Pulmonary artery endothelial cell (primary cell): ENCODE measurements at regions not wholly inside any gene's neighbourhood (a gene's known extent, or its start where the extent isn't known, plus 50 kb on each side); places are given as distances from the start of the nearest gene placed in this dataset.
"Not testable (repeated sequence)": the region's sequence is repeated elsewhere in the genome, so short reads cannot be mapped to it uniquely, and the experiment has no call there.

ENCODE experiments used
- DNase-seq: peaks from one replicate; pipeline ENCODE4 v3.0.0-alpha.2; 2011; ENCODE audit warnings: low read depth, low spot score

DNA sequence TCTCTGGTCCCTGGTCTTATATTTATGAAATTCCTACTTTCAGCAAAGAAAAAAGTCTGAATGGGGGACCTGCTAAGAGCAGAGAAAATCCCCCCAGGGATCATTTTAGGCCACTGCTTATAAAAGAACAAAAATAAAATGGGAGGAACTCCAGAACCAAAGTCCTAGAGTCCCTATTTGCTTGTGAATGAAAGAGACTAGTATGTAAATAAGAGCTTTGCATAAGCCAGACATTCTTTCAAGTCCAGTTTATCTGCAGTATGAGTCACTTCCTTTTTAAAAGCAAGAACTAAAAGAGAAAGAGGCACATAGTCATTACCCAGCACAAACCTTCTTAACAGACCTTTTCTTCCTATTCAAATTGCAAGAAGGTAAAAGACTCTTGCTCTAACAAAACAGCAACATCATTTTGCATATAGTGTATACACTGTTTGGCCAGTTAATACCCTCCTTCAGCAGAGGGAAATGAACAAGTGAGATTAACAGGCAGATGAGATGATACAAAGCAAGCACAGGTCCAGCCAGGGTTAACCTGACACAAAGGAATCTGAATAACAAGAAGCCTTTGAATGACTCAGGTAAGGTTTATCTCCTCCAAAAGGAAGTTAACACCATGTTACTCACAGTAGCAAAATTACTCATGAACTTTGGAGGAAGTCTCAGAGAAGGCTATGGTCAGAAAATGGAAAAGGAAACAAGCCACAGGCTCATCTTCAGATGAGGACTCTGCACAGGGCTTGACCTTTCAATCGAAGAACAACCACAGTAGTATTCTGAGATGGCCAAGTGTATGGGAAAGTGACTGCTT lies 87.3 kb downstream of the PHLDA1 start:
- peak; percentile 56 for DNase-seq

DNA sequence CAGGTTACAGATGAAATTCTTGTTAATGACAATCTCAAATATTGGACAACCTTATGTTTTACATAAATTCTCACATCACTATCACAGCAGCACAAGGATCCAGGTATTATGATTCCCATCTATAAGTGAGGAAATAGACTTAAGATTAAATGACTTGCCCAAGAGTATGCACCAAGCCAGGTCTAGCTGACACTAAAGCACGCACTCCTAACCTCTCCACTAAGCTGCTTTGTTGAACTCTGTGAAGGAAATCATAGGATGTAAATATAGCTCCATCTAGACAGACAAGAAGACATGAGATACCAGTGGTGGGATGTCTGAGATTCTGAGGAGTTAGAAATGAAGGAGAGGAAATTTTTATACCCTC lies 87.9 kb downstream of the PHLDA1 start:
- no peak for DNase-seq

DNA sequence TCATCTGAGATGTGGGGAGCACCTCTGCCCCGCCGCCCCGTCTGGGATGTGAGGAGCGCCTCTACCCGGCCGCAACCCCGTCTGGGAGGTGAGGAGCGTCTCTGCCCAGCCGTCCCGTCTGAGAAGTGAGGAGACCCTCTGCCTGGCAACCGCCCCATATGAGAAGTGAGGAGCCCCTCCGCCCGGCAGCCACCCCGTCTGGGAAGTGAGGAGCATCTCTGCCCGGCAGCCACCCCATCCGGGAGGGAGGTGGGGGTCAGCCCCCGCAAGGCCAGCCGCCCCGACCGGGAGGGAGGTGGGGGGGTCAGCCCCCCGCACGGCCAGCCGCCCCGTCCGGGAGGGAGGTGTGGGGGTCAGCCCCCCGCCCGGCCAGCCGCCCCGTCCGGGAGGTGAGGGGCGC lies 89.9 kb downstream of the PHLDA1 start:
- DNase-seq, result not testable (repeated sequence)

DNA sequence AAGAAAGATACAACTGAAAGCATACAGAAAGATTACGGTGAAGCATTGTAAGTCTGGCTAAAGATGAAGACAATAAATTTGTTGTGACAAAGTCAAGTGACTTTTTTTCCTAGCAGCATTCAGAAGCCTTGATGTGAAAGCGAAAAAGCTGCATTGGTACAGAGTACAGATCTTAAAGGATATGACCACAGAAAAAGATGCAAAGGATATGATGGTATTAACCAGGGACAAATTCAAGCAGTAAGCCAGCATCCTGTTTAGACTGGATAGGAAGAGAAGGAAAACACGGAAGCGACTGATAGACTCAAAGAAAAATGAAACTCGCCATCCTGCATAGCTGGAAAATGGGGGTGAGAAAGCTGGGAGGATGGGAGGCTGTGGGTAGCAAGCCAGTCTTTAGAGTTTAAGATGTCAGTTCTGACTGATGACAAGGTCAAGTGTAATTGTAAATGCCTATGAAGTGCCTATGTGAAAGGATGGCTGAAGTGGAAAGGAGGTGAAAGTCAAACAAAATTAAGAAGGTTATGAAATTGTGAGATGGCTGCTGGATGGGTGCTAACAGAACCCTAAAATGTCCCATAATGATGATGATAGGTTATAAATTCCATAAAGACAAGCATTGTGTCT lies 92.4 kb downstream of the PHLDA1 start:
- DNase-seq, result peak; percentile 20

DNA sequence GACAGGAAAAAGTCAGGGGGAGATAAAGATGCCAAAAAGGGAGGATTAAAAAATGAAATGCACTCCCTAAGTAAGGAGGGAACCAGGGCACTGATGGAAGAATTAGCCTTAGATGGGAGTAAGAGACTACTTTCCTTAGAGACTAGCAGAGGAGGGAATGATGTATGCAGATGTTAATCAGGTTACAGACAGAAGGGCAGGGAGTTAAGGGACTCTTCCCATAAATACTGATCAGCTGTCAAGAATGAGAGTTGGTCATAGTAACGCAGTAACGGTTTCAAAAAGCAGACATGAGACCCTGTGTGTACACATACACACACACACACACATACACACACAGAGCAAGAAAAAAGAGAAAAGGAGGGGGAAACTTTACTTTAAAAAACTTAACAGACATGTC lies 93.4 kb downstream of the PHLDA1 start:
- no peak for DNase-seq

DNA sequence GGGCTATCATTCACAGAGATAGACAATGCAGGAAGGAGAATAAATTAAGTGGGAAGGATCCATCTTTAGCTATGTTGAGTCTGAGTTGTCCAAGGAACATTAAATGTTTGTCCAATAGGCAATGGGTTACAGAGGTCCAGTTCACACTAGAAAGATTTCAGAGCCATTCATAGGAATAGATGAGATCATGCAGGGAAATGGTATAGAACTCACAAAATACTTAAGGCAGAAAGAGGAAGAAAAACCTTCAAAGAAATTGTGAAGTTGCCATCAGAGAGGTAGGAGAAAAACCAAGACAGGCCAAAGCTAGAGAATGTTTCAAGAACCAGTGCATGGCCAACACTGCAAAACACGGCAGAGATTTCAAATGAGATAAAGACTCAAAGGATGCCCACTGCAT lies 94.1 kb downstream of the PHLDA1 start:
- DNase-seq, result no peak

DNA sequence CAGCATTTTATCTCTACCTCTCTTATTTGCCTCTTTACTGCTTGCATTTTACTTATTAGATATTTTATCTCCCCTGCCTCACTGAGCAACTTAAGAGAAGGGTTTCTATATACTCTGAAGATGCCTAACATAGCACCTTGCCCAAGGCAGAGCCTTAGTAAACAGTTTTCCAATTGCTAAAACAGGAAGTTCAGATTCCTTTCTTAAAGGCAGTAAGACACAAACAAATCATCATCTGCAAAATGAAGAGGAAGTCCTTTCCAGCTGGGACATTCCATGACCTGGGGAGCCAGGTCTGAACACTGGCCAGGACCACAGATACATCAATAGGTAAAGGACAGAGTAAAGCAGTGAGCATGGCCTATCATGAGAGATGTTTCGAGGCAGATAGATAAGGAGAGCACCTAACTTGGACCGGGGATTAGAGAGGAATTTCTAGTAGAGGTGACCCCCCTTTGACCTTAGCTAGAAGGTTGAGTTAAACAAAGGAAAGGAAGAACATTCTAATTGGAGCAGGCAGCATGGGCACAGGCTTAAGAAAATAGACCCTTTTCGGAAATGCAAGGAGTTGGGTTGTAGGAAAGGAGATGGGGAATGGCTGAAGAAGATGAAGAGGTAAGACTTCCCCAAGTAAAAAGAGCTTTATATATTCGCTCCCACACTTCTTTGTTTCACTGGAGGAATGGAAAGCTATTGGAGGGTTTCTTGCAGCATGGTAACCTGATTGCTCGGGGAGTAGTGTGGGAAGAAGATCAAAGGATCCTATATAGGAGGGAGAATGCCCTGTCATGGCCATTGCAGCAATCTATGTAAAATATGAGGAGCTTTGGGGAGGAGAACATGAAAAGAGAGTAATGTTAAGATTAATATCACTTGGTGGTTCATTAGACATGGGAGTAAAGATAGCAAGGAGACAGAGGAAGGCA lies 94.8 kb downstream of the PHLDA1 start:
- DNase-seq, result no peak

DNA sequence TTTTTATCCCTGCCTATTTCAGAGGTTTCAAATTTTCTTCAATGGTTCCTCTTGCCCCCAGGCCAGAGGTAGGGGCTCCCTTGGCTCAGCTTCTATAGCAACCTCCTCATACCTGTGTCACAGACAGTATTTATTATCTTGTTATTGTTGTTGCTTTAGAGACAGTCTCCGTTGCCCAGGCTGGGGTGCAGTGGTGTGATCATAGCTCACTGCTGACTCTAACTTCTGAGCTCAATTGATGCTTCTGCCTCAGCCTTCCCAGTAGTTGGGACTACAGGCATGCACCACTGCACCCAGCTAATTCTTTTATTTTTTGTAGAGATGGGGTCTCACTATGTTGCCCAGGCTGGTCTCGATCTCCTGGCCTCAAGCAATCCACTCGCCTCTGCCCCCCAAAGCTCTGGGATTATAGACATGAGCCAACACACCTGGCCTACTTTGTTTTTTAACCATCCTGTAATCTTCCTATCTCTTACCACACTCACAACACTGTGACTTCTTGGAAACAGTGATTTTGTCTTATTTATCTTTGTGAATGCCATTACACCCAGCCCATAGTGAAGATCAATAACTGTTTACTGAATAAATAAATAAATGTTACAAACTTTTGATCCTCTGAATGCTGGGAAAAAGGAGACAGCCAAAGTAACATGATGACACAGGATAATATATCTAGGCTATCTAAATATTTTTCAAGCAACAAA lies 95.9 kb downstream of the PHLDA1 start:
- DNase-seq, result no peak

DNA sequence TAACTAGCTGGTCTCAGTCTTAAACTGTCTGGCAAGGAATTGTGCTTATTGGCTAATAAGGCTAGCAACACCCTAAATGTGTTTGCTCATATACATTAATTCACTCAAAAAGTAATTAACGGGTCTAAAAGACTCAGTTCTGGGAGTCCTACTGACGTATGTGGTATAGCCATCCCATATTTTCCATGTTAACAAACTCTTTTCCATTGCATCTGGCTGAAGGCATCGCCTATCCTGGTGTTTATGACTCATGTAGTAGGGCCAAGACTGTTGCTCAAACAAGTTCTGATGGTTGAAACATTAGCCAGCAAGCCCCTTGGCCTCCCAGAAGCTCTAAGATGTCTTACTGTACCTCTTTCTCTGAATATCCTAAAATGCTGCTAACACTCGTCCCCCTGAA lies 98.5 kb downstream of the PHLDA1 start:
- no peak for DNase-seq

DNA sequence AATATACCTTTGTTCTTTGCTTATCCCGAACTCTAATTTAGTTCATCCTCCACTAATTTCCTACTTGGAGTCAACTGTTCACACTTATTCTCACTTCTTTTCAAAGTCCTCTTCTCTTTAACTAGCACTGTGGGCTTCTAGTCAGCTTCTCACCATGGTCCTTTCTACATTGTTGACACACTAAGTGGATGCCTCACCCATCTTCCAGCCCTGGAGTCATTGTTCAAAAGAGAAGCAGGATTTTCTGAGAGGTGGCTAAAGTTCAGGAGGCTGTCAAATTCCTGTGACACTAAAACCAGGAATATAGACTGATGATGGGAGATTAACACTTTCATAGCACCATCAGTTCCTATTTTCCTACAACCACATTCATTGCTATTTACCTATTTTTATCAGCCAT lies 99.3 kb downstream of the PHLDA1 start:
- DNase-seq, result no peak

DNA sequence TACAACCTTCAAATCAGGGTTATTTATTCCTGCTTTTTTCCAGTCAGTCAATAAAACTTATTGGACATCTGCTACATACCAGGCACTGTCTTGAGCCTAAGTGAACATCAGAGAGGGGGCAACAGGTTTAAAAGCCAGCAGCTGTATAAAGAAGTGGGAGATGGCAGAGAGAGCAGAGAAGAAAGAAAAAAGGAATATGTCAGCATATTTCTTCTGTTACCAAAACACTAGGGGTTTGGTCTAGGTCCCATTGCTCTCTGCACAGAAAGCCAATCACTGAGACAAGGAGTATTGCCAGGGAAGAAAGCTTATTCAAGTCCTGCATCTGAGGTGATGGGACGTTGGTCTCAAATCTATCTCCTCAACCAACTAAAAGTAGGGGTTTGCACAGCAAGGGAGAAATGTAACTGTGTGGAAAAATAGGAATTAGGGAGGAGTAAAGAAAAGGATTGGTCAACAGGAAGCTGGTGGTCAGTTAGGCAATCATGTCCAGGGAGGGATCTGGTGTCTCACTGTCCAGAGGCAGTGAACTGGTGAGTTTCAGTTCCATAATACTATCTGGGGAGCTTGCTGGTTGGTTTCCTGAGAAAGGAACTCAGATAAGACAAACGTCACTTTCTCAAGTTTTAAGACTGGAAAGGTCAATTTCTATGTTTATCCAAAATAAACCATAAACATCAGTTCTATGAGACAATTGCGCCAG lies 107.5 kb downstream of the PHLDA1 start:
- DNase-seq, result no peak

DNA sequence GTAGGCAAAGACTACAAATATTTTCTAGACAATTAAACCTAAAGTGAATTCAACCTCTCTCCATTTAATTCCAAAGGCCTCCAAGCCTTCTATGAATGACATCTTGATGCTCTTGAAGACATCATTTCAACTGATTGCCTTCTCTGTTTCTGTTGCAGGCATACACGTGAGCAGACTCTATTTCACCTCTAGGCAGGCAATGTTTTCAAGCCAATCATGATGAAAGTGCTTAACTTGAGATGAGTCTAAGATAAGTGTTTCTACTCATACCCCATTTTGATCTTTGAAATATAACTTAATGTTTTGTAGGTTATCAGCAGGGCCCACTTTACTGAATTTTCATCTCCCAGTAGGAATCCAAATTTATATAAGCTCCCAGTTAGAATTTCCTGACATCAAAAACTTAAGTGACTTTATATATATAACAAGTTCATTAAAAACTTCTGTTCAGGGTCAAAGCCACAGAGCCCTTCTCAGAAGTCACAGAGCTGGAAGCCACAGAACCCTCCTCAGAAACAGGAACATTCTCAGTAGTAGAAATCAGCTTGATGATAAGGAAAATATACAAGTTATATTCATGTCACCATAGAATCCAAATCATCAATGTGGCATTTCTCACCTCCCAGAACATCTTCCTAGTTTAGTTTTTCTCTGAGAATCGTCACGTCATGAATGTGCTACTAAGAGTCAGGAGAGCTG lies 108.5 kb downstream of the PHLDA1 start:
- DNase-seq, result no peak

DNA sequence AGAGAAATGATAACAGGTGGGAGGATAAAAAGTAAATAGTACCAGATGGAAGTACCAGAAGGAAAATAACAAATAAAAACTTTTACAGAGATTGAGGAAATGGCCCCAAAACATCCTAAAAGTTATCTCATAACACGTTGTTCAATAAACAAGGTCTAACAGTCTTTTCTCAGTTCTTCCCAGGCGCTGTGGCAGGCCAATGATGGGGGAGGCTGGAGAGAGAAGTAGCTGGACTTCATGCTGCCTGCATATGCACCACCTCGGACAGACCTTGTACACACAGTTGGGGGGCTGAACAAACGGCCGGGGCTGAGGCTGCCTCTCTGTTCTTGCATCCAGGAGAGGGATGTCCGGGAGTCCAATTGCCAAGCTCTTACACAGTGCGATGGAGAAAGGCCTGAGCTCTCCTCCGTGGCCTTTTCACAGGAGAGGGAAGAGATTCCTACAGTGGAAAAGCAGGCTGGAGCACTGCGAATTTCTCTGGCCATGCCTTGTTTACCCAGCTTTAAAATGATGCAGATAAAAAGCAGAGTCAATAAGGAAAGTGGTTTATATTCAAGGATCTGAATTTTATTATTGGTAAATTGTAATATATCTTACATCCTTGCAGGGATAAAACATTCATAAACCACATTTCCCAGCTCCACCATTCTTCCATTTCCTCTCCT lies 109.8 kb downstream of the PHLDA1 start:
- no peak for DNase-seq

DNA sequence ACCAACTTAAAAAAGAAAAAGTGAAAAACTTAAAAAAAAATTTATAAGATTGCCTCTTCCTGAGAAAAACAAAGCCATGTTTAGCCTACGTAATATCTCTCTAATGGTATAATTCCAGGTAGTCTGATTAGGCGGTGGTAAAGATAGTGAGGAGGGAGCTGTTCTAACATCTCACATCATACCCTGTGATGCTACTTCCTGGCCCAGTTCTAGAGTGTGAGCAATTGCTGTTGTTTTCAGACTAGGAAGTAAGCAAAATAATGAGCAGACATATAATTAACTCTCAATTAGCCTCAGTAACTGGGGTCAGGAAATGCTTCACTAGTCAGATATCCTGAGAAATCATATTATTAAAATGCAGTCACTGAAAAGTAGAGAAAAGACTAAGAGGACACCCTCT lies 113.9 kb downstream of the PHLDA1 start:
- no peak for DNase-seq

DNA sequence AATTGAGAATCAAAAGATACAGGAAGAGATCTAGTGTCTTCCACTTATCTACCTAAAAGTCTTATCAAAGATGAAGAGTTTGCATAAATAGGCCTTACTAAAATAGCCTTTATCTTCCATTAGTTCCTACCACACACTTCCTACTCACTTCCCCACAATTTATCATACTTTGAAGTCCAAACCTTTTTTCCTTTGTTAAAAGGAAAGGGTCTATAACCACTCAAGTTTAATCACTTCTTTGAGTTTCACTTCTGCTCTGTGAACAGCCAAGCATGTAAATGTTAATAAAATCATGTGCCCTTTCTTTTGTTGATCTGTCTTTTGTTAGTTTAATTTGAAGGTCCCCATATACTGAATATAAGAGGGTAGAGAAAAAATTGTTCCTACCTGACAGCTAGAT lies 114.5 kb downstream of the PHLDA1 start:
- DNase-seq, result no peak

DNA sequence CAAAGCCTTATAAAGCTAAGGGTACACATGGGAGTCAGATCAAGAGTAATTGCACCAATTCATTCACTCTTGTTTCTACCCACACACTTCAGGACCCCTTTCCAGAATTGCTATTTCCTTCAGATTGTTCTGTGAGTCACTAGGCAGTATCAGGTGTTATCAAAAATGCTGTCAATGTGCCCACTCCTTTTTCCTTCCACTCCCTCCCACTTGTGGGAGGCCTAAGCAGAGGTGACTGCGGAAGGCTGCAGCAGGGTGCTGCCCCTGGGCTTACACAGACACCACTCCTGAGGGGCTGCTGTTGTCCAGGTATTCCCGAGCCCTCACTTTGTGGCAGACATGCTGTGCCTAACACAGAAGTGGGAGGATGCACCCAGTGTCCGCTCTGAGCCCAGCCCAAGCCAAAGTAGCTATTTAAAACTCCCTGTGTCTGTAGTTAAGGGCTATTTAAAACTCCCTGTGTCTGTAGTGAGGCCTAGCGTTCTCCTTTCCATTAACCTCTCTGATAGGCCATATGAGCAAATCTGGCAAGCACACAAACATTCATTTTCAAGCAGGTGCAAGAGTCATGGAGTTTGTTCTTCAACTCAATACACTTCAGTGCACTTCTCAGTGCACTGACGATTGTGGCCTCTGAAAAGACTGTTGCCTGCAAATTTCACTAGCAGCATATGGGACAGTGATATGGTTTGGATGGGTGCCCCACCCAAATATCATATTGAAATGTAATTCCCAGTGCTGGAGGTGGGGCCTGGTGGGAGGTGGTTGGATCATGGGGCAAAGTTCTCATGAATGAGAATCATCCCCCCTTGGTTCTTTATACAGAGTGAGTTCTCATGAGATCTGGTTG lies 117.8 kb downstream of the PHLDA1 start:
- no peak for DNase-seq

DNA sequence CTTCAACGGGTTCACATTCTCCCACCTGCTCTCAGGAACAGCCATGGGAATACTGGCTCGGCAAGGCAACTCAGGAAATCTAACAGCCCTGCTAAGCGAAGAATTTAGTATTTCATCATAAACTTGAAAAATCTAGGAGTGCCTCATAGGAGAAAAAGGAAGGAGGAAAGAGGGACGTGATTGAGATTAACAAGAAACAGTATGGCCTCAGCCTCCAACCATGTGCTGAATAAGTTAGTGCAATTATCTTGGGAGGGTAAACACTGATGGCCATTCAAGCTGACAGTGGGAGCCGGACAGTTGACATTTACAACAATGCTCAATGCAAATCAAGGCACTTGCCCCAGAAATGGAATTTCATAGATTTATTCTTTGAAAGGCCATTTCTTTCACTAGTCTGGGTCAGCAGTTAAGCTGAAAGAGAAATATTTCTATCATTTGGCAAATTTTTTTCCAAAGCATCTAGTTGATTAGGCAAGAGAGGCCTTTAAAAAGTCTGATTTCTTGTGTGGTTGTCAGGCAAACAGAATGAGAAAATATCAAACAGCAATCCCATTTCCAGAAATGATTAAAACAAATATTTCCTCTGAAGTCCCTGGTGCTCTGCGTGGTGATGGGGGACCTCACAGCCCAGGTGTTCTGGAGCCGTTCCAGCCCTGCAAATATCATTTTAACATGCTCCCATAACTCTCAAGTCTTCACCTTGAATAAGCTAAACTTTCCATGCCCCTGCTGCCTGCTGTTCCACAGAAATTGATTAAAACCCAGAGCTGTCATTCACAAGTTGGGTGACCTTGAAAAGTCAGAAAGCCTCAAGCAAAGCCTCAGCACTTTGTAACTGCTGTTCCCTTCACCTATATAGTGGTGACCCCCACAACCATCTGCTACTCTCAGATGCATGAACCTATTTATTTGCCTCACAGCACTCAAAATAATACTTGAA lies 121.6 kb downstream of the PHLDA1 start:
- no peak for DNase-seq
